Central memory CD8-positive, alpha-beta T cell (primary cell): ENCODE measurements at regions not wholly inside any gene's neighbourhood (a gene's known extent, or its start where the extent isn't known, plus 50 kb on each side); places are given as distances from the start of the nearest gene placed in this dataset.
"Not testable (repeated sequence)": the region's sequence is repeated elsewhere in the genome, so short reads cannot be mapped to it uniquely, and the experiment has no call there.

Experiments
- ATAC-seq: fragments of 150-1000 bp; cut with Tn5 transposase; replicated peaks from 2 replicates; pipeline ENCODE4 v1.10.0; 2022; ENCODE audit warnings: mild to moderate bottlenecking, moderate FRiP score, moderate number of reproducible peaks; ENCODE audit not compliant: poor library complexity, severe bottlenecking; ENCODE audit errors: extremely low read depth
- DNase-seq, 2 donors: peaks; one replicate each; pipeline ENCODE4 v3.0.0; 2021; ENCODE audit warnings: low spot score in 2 of 2
- H3K27ac Mint-ChIP-seq: one replicate; pipeline ENCODE4 v1.8.0; 2022; ENCODE audit warnings: low read depth, mild to moderate bottlenecking, moderate library complexity, mixed read lengths
- H3K27me3 Mint-ChIP-seq: one replicate; pipeline ENCODE4 v1.8.0; 2022; ENCODE audit warnings: mixed read lengths
- H3K36me3 Mint-ChIP-seq: one replicate; pipeline ENCODE4 v1.8.0; 2022; ENCODE audit warnings: mild to moderate bottlenecking, moderate library complexity, mixed read lengths; ENCODE audit not compliant: insufficient read depth
- H3K4me1 Mint-ChIP-seq: one replicate; pipeline ENCODE4 v1.8.0; 2022; ENCODE audit warnings: mixed read lengths
- H3K4me3 Mint-ChIP-seq: one replicate; pipeline ENCODE4 v1.8.0; 2022; ENCODE audit warnings: mild to moderate bottlenecking, moderate library complexity, mixed read lengths
- H3K9me3 Mint-ChIP-seq: one replicate; pipeline ENCODE4 v1.8.0; 2022; ENCODE audit warnings: mixed read lengths

- Mint-ChIP-seq H3K4me3 (no peak overlapping the region), H3K4me1 (no peaks in the 10 kb centered on the region), H3K9me3 (no peaks in the 10 kb centered on the region)
Observed at GRCh38 chr2:72028351-72028995, 119.2 kb downstream of the CYP26B1 start.

GRCh38 chr2:72027426-72028161 lies 120.1 kb downstream of the CYP26B1 start:
- H3K9me3 Mint-ChIP-seq = no peaks in the 10 kb centered on the region
- H3K27me3 Mint-ChIP-seq = peaks cover 27% of the 10 kb centered on the region

More at GRCh38 chr2:72028351-72028995, 119.2 kb downstream of the CYP26B1 start:
- Mint-ChIP-seq H3K27me3 (peaks cover 35% of the 10 kb centered on the region), H3K36me3 (no peaks in the 10 kb centered on the region), H3K27ac (no peak overlapping the region)
- no peak for DNase-seq
- no peak for ATAC-seq

DNA sequence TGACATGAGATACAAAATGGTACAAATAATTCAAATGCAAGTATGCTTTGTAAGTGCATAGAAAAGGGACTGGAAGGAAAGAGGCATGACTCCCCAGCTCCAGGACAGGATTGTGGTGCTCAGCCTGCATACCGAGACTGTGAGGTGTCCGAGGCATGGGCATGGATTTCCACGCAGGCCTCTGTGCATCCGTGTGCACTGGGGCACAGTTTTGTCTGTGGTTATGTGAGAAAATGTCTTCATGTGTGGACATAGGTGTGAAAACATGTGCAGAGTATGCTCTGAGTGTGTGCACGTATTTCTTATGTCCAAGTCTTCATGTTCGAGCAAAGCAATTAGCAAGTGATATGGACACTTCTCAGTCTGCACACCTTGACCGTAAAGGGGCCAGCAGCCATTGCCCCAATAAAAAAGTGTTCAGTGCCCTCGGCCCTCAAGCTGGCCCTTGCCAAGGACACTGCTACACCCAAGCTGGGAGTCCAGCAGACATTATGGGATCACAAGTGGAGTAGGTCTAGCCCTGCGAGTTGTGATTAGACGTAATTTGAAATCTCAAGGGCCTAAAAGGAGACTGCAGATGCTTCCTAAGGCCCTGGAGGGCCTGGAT lies 120.7 kb downstream of the CYP26B1 start:
- no peak for ATAC-seq
- Mint-ChIP-seq H3K27me3 (peaks cover 26% of the 10 kb centered on the region), H3K36me3 (no peaks in the 10 kb centered on the region)

More at GRCh38 chr2:72027426-72028161, 120.1 kb downstream of the CYP26B1 start:
- no peaks in the 10 kb centered on the region for H3K4me1 Mint-ChIP-seq
- H3K36me3 Mint-ChIP-seq = no peaks in the 10 kb centered on the region
- DNase-seq (no peak), ATAC-seq (no peak)
- no peak overlapping the region for H3K27ac Mint-ChIP-seq
- no peak overlapping the region for H3K4me3 Mint-ChIP-seq

GRCh38 chr2:72024451-72025175 lies 123.0 kb downstream of the CYP26B1 start:
- no peak overlapping the region for H3K27ac Mint-ChIP-seq
- no peak for ATAC-seq
- H3K27me3 Mint-ChIP-seq = peaks cover 26% of the 10 kb centered on the region
- no peaks in the 10 kb centered on the region for H3K9me3 Mint-ChIP-seq
- no peaks in the 10 kb centered on the region for H3K4me1 Mint-ChIP-seq
- DNase-seq = no peak
- no peak overlapping the region for H3K4me3 Mint-ChIP-seq
- H3K36me3 Mint-ChIP-seq = no peaks in the 10 kb centered on the region

More for the DNA sequence above, 120.7 kb downstream of the CYP26B1 start:
- Mint-ChIP-seq H3K27ac (no peak overlapping the region), H3K4me3 (no peak overlapping the region), H3K4me1 (no peaks in the 10 kb centered on the region), H3K9me3 (no peaks in the 10 kb centered on the region)
- no peak for DNase-seq

- Mint-ChIP-seq H3K9me3 (no peaks in the 10 kb centered on the region), H3K4me1 (no peaks in the 10 kb centered on the region), H3K36me3 (no peaks in the 10 kb centered on the region), H3K4me3 (no peak overlapping the region), H3K27me3 (peaks cover 23% of the 10 kb centered on the region), H3K27ac (no peak overlapping the region)
- peak in 1 of 2 donors; percentile 8 for DNase-seq
- no peak for ATAC-seq
Observed at GRCh38 chr2:72023678-72024390, 123.8 kb downstream of the CYP26B1 start.

GRCh38 chr2:72021371-72021770 lies 126.3 kb downstream of the CYP26B1 start:
- not testable (repeated sequence) for DNase-seq, H3K27ac Mint-ChIP-seq, H3K9me3 Mint-ChIP-seq, ATAC-seq, H3K4me1 Mint-ChIP-seq, H3K4me3 Mint-ChIP-seq, H3K36me3 Mint-ChIP-seq
- H3K27me3 Mint-ChIP-seq = peaks cover 16% of the 10 kb centered on the region

DNA sequence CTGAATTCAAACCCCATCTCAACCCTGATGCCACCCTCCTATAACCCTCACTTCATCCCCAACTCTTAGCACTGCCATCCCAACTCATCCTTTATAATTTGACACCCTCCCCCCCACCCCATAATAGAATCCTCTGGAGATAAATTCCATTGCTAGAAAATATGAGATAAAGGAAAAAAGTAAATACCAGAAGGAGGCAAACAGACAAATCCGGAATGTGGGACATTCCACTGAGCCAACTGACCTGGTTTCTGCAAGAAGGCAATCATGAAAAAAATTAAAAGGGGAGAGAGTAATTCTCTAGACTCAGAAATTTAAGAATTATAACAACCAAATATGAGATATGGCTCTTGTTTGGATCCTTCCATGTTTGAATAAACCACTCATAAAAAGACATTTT lies 132.4 kb downstream of the CYP26B1 start:
- peaks cover 9% of the 10 kb centered on the region for H3K27me3 Mint-ChIP-seq
- no peaks in the 10 kb centered on the region for H3K9me3 Mint-ChIP-seq
- H3K4me1 Mint-ChIP-seq = no peaks in the 10 kb centered on the region
- DNase-seq = no peak
- no peak overlapping the region for H3K27ac Mint-ChIP-seq
- H3K4me3 Mint-ChIP-seq = no peak overlapping the region
- no peak for ATAC-seq
- no peaks in the 10 kb centered on the region for H3K36me3 Mint-ChIP-seq

DNA sequence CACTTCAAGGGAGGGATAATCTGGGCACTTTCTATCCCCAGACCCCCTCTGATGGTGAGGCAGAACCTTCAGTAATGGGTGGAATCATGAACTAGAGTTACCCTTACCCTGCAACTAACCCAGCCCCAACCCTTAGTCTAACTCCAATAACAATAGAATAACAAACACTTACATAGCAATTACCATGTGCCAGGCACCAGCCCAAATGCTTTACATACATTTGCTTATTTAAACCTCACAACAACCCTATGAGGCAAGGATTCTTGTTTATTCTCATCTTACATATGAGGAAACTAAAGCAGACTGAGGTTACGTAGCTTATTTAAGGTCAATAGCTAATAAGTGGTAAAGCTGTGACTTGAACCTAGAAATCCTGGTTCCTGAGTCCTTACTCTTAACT lies 132.8 kb downstream of the CYP26B1 start:
- Mint-ChIP-seq H3K9me3 (no peaks in the 10 kb centered on the region), H3K4me3 (no peak overlapping the region), H3K27ac (no peak overlapping the region), H3K36me3 (no peaks in the 10 kb centered on the region), H3K4me1 (no peaks in the 10 kb centered on the region), H3K27me3 (peaks cover 11% of the 10 kb centered on the region)
- no peak for ATAC-seq
- no peak for DNase-seq

DNA sequence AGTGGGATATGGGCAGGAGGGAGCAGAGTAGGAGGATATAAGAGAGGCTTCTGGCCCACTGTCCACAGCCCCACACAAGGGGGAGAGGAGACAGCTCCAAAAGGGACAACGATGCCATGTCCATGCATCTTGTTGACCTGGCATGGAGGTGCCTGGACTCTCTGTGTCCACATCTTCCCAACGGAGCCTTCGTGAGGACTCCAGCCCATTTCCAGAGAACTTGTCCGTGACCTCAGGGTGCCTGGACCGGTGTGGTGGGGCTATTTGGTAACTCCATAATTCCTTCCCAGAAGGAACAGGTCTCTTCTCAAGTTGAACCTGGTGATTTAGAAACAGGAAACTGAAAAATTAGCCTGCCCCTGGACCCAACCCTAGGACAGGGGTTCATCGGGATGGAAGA lies 133.9 kb downstream of the CYP26B1 start:
- DNase-seq = no peak
- no peak overlapping the region for H3K27ac Mint-ChIP-seq
- H3K4me3 Mint-ChIP-seq = no peak overlapping the region
- no peak for ATAC-seq
- peaks cover 11% of the 10 kb centered on the region for H3K27me3 Mint-ChIP-seq
- H3K4me1 Mint-ChIP-seq = no peaks in the 10 kb centered on the region
- H3K9me3 Mint-ChIP-seq = no peaks in the 10 kb centered on the region
- H3K36me3 Mint-ChIP-seq = no peaks in the 10 kb centered on the region

- no peak for ATAC-seq
- H3K9me3 Mint-ChIP-seq = no peaks in the 10 kb centered on the region
- peaks cover 2% of the 10 kb centered on the region for H3K36me3 Mint-ChIP-seq
- H3K27ac Mint-ChIP-seq = no peak overlapping the region
- no peak for DNase-seq
- H3K27me3 Mint-ChIP-seq = peaks cover 11% of the 10 kb centered on the region
- H3K4me1 Mint-ChIP-seq = no peaks in the 10 kb centered on the region
- H3K4me3 Mint-ChIP-seq = no peak overlapping the region
Observed at GRCh38 chr2:72012886-72013574, 134.6 kb downstream of the CYP26B1 start.

GRCh38 chr2:72011791-72012190 lies 135.9 kb downstream of the CYP26B1 start:
- Mint-ChIP-seq H3K4me3 (no peak overlapping the region), H3K27me3 (peaks cover 11% of the 10 kb centered on the region), H3K36me3 (peaks cover 2% of the 10 kb centered on the region), H3K4me1 (no peaks in the 10 kb centered on the region), H3K27ac (no peak overlapping the region), H3K9me3 (no peaks in the 10 kb centered on the region)
- DNase-seq (no peak), ATAC-seq (no peak)

GRCh38 chr2:72011370-72011689 lies 136.3 kb downstream of the CYP26B1 start:
- no peak for ATAC-seq
- H3K4me1 Mint-ChIP-seq = no peaks in the 10 kb centered on the region
- no peak for DNase-seq
- no peaks in the 10 kb centered on the region for H3K9me3 Mint-ChIP-seq
- H3K36me3 Mint-ChIP-seq = peaks cover 2% of the 10 kb centered on the region
- H3K4me3 Mint-ChIP-seq = no peak overlapping the region
- no peak overlapping the region for H3K27ac Mint-ChIP-seq
- H3K27me3 Mint-ChIP-seq = peaks cover 11% of the 10 kb centered on the region
